GM18502 (cell line): ENCODE measurements at regions not wholly inside any gene's neighbourhood (a gene's known extent, or its start where the extent isn't known, plus 50 kb on each side); places are given as distances from the start of the nearest gene placed in this dataset.
A peak's percentile ranks its signal among the peaks of the same experiment; 100 is the strongest.
"Not testable (repeated sequence)": the region's sequence is repeated elsewhere in the genome, so short reads cannot be mapped to it uniquely, and the experiment has no call there.

ENCODE experiments used
- ATAC-seq: cut with Tn5 transposase; IDR thresholded peaks from one replicate; pipeline ENCODE4 v1.9.1; 2021; ENCODE audit warnings: mild to moderate bottlenecking; ENCODE audit not compliant: unreplicated experiment, poor library complexity

GRCh38 chr15:38002883-38003477 is 68.5 kb downstream of the TMCO5A start:
- ATAC-seq: peak; percentile 75

- ATAC-seq: no peak
Measured at GRCh38 chr15:38004218-38004861, 69.9 kb downstream of the TMCO5A start.

GRCh38 chr15:38005953-38006808 is 71.7 kb downstream of the TMCO5A start:
- ATAC-seq: no peak

- ATAC-seq: no peak
Measured at GRCh38 chr15:38010395-38010794, 76.0 kb downstream of the TMCO5A start.

- no peak for ATAC-seq
Measured at GRCh38 chr15:38012894-38013293, 78.5 kb downstream of the TMCO5A start.

- ATAC-seq: no peak
Measured at GRCh38 chr15:38017721-38018120, 83.3 kb downstream of the TMCO5A start.

- no peak for ATAC-seq
Measured at GRCh38 chr15:38019066-38019465, 84.6 kb downstream of the TMCO5A start.

GRCh38 chr15:38021259-38021658 is 86.8 kb downstream of the TMCO5A start:
- ATAC-seq: no peak

GRCh38 chr15:38024293-38025091 is 90.1 kb downstream of the TMCO5A start:
- no peak for ATAC-seq

GRCh38 chr15:38025656-38026055 is 91.2 kb downstream of the TMCO5A start:
- not testable (repeated sequence) for ATAC-seq

- no peak for ATAC-seq
Measured at GRCh38 chr15:38028869-38029268, 94.4 kb downstream of the TMCO5A start.

GRCh38 chr15:38029736-38030135 is 95.3 kb downstream of the TMCO5A start:
- no peak for ATAC-seq

- ATAC-seq: no peak
Measured at GRCh38 chr15:38030609-38031008, 96.2 kb downstream of the TMCO5A start.

- ATAC-seq: no peak
Measured at GRCh38 chr15:38035701-38036100, 101.3 kb downstream of the TMCO5A start.

GRCh38 chr15:38036790-38037338 is 102.4 kb downstream of the TMCO5A start:
- no peak for ATAC-seq

- ATAC-seq: no peak
Measured at GRCh38 chr15:38038659-38039442, 104.4 kb downstream of the TMCO5A start.

GRCh38 chr15:38040615-38041014 is 106.2 kb downstream of the TMCO5A start:
- ATAC-seq: no peak

- ATAC-seq: no peak
Measured at GRCh38 chr15:38041576-38041975, 107.1 kb downstream of the TMCO5A start.

GRCh38 chr15:38042211-38042610 is 107.8 kb downstream of the TMCO5A start:
- no peak for ATAC-seq
